IMR-90 (cell line): ENCODE measurements at regions not wholly inside any gene's neighbourhood (a gene's known extent, or its start where the extent isn't known, plus 50 kb on each side); places are given as distances from the start of the nearest gene placed in this dataset.
A peak's percentile ranks its signal among the peaks of the same experiment; 100 is the strongest.

ENCODE experiments used
- ATAC-seq: fragments of 200-7000 bp; cut with Tn5 transposase; 2 replicates; pipeline ENCODE4 v1.9.1; 2020; ENCODE audit warnings: low read depth, mild to moderate bottlenecking, moderate library complexity
- BruUV-seq: library from RNA; stranded (reverse); fragments of 400-500 nt; replicated peaks from 2 replicates; lab custom pipeline; 2021; lab: Mats Ljungman, UMichigan
- CTCF ChIA-PET: fragments of 300-600 bp; formaldehyde crosslinking; extraction: SDS; loops from one replicate; lab custom pipeline; 2021; ENCODE audit warnings: antibody characterized with exemption; lab: Yijun Ruan, JAX
- POLR2A ChIA-PET: fragments of 300-600 bp; sonication (Branson Sonifier 250); formaldehyde crosslinking; loops from one replicate; lab custom pipeline; 2022; ENCODE audit warnings: antibody characterized with exemption; ENCODE audit not compliant: unreplicated experiment; lab: Charles Lee
- DNase-seq: peaks from one replicate; pipeline ENCODE4 v3.0.0; 2013
- H2AFZ ChIP-seq: replicated peaks from 2 replicates; pipeline ENCODE3; 2013; ENCODE audit warnings: low read length, mild to moderate bottlenecking; ENCODE audit not compliant: poor library complexity
- H2AK5ac ChIP-seq: 2 replicates; pipeline ENCODE4 v1.6.1; 2013; ENCODE audit warnings: low read depth, low read length, inconsistent platforms
- H2AK9ac ChIP-seq: replicated peaks from 2 replicates; pipeline ENCODE3; 2013; ENCODE audit warnings: mild to moderate bottlenecking, low read depth, low read length, moderate library complexity; ENCODE audit not compliant: poor library complexity
- H2BK120ac ChIP-seq: 2 replicates; pipeline ENCODE4 v1.6.1; 2013; ENCODE audit warnings: low read depth, low read length, inconsistent platforms
- H2BK15ac ChIP-seq: 3 replicates; pipeline ENCODE4 v1.6.1; 2013; ENCODE audit warnings: low read depth, low read length, inconsistent platforms
- H2BK20ac ChIP-seq: 2 replicates; pipeline ENCODE4 v1.6.1; 2013; ENCODE audit warnings: low read depth, mild to moderate bottlenecking, inconsistent platforms, low read length, moderate library complexity
- H2BK5ac ChIP-seq: 2 replicates; pipeline ENCODE4 v1.6.1; 2013; ENCODE audit warnings: mild to moderate bottlenecking, low read depth, low read length, inconsistent platforms; ENCODE audit not compliant: poor library complexity, severe bottlenecking
- H3K14ac ChIP-seq: replicated peaks from 2 replicates; pipeline ENCODE4 v1.6.1; 2013; ENCODE audit warnings: low read depth, low read length, inconsistent platforms
- H3K18ac ChIP-seq: 2 replicates; pipeline ENCODE4 v1.6.1; 2013; ENCODE audit warnings: low read depth, low read length, control low read depth
- H3K23ac ChIP-seq: 2 replicates; pipeline ENCODE4 v1.6.1; 2013; ENCODE audit warnings: low read depth, low read length, inconsistent platforms
- H3K27ac ChIP-seq: 2 replicates; pipeline ENCODE4 v1.5.1; 2013; ENCODE audit warnings: mild to moderate bottlenecking, control low read depth, low read length; ENCODE audit not compliant: insufficient read depth
- H3K27me3 ChIP-seq: 2 replicates; pipeline ENCODE4 v1.6.1; 2013; ENCODE audit warnings: low read length; ENCODE audit not compliant: control insufficient read depth, insufficient read depth
- H3K36me3 ChIP-seq: 2 replicates; pipeline ENCODE4 v1.6.1; 2013; ENCODE audit warnings: low read length, mixed read lengths; ENCODE audit not compliant: control insufficient read depth, insufficient read depth
- H3K4ac ChIP-seq: 2 replicates; pipeline ENCODE4 v1.6.1; 2013; ENCODE audit warnings: low read depth, low read length, inconsistent platforms
- H3K4me1 ChIP-seq: 2 replicates; pipeline ENCODE4 v1.6.1; 2013; ENCODE audit warnings: low read length, mixed read lengths; ENCODE audit not compliant: control insufficient read depth, insufficient read depth
- H3K4me2 ChIP-seq: 2 replicates; pipeline ENCODE4 v1.6.1; 2013; ENCODE audit warnings: low read depth, mild to moderate bottlenecking, control low read depth, low read length, moderate library complexity
- H3K4me3 ChIP-seq: 2 replicates; pipeline ENCODE4 v1.5.1; 2013; ENCODE audit warnings: low read depth, mild to moderate bottlenecking, control low read depth, low read length, moderate library complexity; ENCODE audit not compliant: insufficient read depth
- H3K56ac ChIP-seq: 2 replicates; pipeline ENCODE4 v1.6.1; 2013; ENCODE audit warnings: low read length, inconsistent platforms; ENCODE audit not compliant: insufficient read depth; ENCODE audit errors: extremely low read depth
- H3K79me1 ChIP-seq, 2 experiments: 2 replicates each; pipeline ENCODE4 v1.6.1; 2013; ENCODE audit warnings: low read length in 2 of 2, inconsistent platforms in 1 of 2, low read depth in 1 of 2
- H3K9ac ChIP-seq: 2 replicates; pipeline ENCODE4 v1.6.1; 2013; ENCODE audit warnings: low read depth, low read length, control low read depth
- H3K9me1 ChIP-seq: 2 replicates; pipeline ENCODE4 v1.6.1; 2013; ENCODE audit warnings: low read length, inconsistent platforms; ENCODE audit not compliant: insufficient read depth
- H3K9me3 ChIP-seq: 2 replicates; pipeline ENCODE4 v1.6.1; 2013; ENCODE audit warnings: low read length; ENCODE audit not compliant: control insufficient read depth, insufficient read depth
- H4K20me1 ChIP-seq: 2 replicates; pipeline ENCODE4 v1.6.1; 2013; ENCODE audit warnings: low read length, inconsistent platforms; ENCODE audit not compliant: insufficient read depth
- H4K5ac ChIP-seq: 2 replicates; pipeline ENCODE4 v1.6.1; 2013; ENCODE audit warnings: mild to moderate bottlenecking, low read depth, low read length, control low read depth
- H4K8ac ChIP-seq, 2 experiments: 2 replicates each; pipeline ENCODE4 v1.6.1; 2013; ENCODE audit warnings: low read depth in 2 of 2, low read length in 2 of 2, control low read depth in 1 of 2, inconsistent platforms in 1 of 2
- H4K91ac ChIP-seq: 2 replicates; pipeline ENCODE4 v1.6.1; 2013; ENCODE audit warnings: low read depth, low read length, inconsistent platforms; ENCODE audit not compliant: insufficient read depth
- CEBPB ChIP-seq: IDR thresholded peaks from 2 replicates; pipeline ENCODE4 v1.6.1; 2012; ENCODE audit warnings: low read depth, low read length, improper control_type of control experiment
- CTCF ChIP-seq: conservative IDR thresholded peaks from 2 replicates; pipeline ENCODE4 v1.5.1; 2012; ENCODE audit warnings: mild to moderate bottlenecking, low read depth, low read length, improper control_type of control experiment
- FOS ChIP-seq: fragments of 150-350 bp; IDR thresholded peaks from 2 replicates; pipeline ENCODE4 v1.6.1; 2016; ENCODE audit warnings: low read depth, low read length
- MAZ ChIP-seq: IDR thresholded peaks from 2 replicates; pipeline ENCODE4 v1.6.1; 2012; ENCODE audit warnings: low read depth, mild to moderate bottlenecking, low read length, improper control_type of control experiment, moderate library complexity, borderline replicate concordance
- RCOR1 ChIP-seq: IDR thresholded peaks from 2 replicates; pipeline ENCODE4 v1.6.1; 2012; ENCODE audit warnings: mild to moderate bottlenecking, low read length, improper control_type of control experiment; ENCODE audit not compliant: insufficient replicate concordance
- RFX5 ChIP-seq: IDR thresholded peaks from 2 replicates; pipeline ENCODE4 v1.8.0; 2012; ENCODE audit warnings: low read depth, mild to moderate bottlenecking, low read length, moderate library complexity
- USF2 ChIP-seq: fragments of 150-350 bp; IDR thresholded peaks from 2 replicates; pipeline ENCODE4 v1.6.1; 2017; ENCODE audit warnings: mild to moderate bottlenecking, antibody characterized with exemption, low read length, low read depth
- WGBS, 2 experiments: methylation state at CpG; one replicate each; pipeline versions ENCODE4 v1.1.5 to v1.1.7; 2013; ENCODE audit warnings: missing lambda C conversion rate in 2 of 2; ENCODE audit not compliant: insufficient read length in 1 of 2; ENCODE audit errors: extremely low coverage in 2 of 2; 5-methylcytosine and 5-hydroxymethylcytosine counted together
- dilution Hi-C: fragments of 300-500 bp; cut with HindIII; formaldehyde crosslinking; loops from one replicate; pipeline ENCODE4 v1.14.3; 2018; ENCODE audit warnings: low sequenced_read_pairs; ENCODE audit not compliant: unreplicated experiment
- in situ Hi-C: fragments of 300-500 bp; cut with MboI; formaldehyde crosslinking; loops from 3 replicates; pipeline ENCODE4 v1.14.3; 2019; ENCODE audit warnings: low sequenced_read_pairs, inconsistent platforms, mixed read lengths
- intact Hi-C: fragments of 100-400 bp; cut with micrococcal nuclease; formaldehyde crosslinking; loops from 2 replicates; pipeline ENCODE4 v1.10.0; 2022

DNA sequence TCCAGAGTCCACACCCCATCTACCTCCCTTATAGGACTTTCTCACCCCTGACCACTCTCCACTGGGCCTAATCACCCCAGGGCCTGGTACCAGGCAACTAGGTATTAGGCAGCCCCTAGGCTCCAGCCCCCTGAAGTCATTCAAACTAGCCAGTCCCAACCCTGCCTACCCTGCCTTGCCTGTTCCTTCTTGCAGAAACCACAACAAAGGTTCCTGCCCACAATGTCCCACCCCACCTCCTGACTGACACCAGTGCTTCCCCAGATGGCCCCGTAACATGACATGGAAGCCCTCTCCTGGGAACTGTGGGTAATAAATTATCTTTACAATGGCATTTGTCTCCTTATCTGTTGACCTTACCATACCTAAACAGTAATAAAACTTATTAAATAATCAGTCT is 100.6 kb upstream of the PDE1C start:
- BruUV-seq, result no TSS peak
- H3K36me3 ChIP-seq, result no peaks in the 10 kb centered on the region
- H2BK120ac ChIP-seq, result no peak overlapping the region
- H4K91ac ChIP-seq, result no peak overlapping the region
- no peak overlapping the region for H3K14ac ChIP-seq
- no CpG with 5 or more reads among the region's 1 CpG for WGBS, 2 experiments
- H3K4me2 ChIP-seq, result no peak overlapping the region
- H2AK9ac ChIP-seq, result no peak overlapping the region
- no peak overlapping the region for H2BK15ac ChIP-seq
- H3K56ac ChIP-seq, result no peak overlapping the region
- no peak overlapping the region for H2BK20ac ChIP-seq
- no peak overlapping the region for H2BK5ac ChIP-seq
- H2AK5ac ChIP-seq, result no peak overlapping the region
- TF ChIP-seq RFX5, result no peak
- no peak for TF ChIP-seq RCOR1
- no peak for TF ChIP-seq CEBPB
- no peak for TF ChIP-seq USF2
- no peak for TF ChIP-seq FOS
- TF ChIP-seq CTCF, result no peak
- TF ChIP-seq MAZ, result no peak
- H3K23ac ChIP-seq, result no peak overlapping the region
- H3K18ac ChIP-seq, result no peak overlapping the region
- no peaks in the 10 kb centered on the region for H3K79me1 ChIP-seq
- H4K8ac ChIP-seq, result no peak overlapping the region
- ChIA-PET POLR2A (no interaction called here), CTCF (no interaction called here)
- no peak overlapping the region for H3K27ac ChIP-seq
- no peaks in the 10 kb centered on the region for H3K9me1 ChIP-seq
- H3K4ac ChIP-seq, result no peak overlapping the region
- H4K5ac ChIP-seq, result no peak overlapping the region
- no peak overlapping the region for H3K4me3 ChIP-seq
- DNase-seq (no peak), ATAC-seq (no peak)
- H4K20me1 ChIP-seq, result no peaks in the 10 kb centered on the region
- peak overlapping the region; percentile 36 for H2AFZ ChIP-seq
- no peak overlapping the region for H3K9ac ChIP-seq
- no peaks in the 10 kb centered on the region for H3K27me3 ChIP-seq
- in situ Hi-C loops (no loop called here), dilution Hi-C loops (no loop called here), intact Hi-C loops (no loop called here)
- H3K9me3 ChIP-seq, result peaks cover 3% of the 10 kb centered on the region; the same call in 1 of the 2 replicates
- no peaks in the 10 kb centered on the region for H3K4me1 ChIP-seq
